ENCODE measurements at regions not wholly inside any gene's neighbourhood (a gene's known extent, or its start where the extent isn't known, plus 50 kb on each side); places are given as distances from the start of the nearest gene placed in this dataset.

GRCh38 chr9:89679016-89679415 lies 74.2 kb downstream of the GADD45G start:
- Histone ChIP-seq H3K4me2 (peak overlapping the region; percentile 39), H4K20me1 (replicated peaks; ENCODE audit: insufficient read depth) (no peaks in the 10 kb centered on the region), H3F3A (replicated peaks; ENCODE audit: low read depth) (peaks cover 17% of the 10 kb centered on the region; the same call in 1 of the 2 replicates), H3K27ac (ENCODE audit: low read depth) (peak overlapping the region; percentile 91), H2AFZ (no peak overlapping the region), H3K4me3 (peak overlapping the region; percentile 11; the same call in 1 of the 2 replicates), H3K36me3 (ENCODE audit: insufficient read depth) (no peaks in the 10 kb centered on the region), H3K27me3 (ENCODE audit: insufficient read depth) (peaks cover 4% of the 10 kb centered on the region; the same call in 1 of the 2 replicates), H3K79me2 (replicated peaks; ENCODE audit: insufficient read depth) (no peaks in the 10 kb centered on the region), H3K4me1 (ENCODE audit: insufficient read depth) (peaks cover 48% of the 10 kb centered on the region), H3K9me2 (ENCODE audit: insufficient read depth) (no peaks in the 10 kb centered on the region)
- Mint-ChIP-seq H3K27ac (peak overlapping the region; percentile 92), H3K27me3 (ENCODE audit: insufficient read depth, low read depth, poor library complexity) (peaks cover 34% of the 10 kb centered on the region), H3K36me3 (ENCODE audit: low read depth) (peaks cover 27% of the 10 kb centered on the region), H3K4me3 (peak overlapping the region; percentile 16; the same call in 2 of the 3 replicates), H3K4me1 (peaks cover 62% of the 10 kb centered on the region), H3K9me3 (peaks cover 36% of the 10 kb centered on the region)
- DNase-seq (ENCODE audit: low spot score) (no peak), ATAC-seq (no peak)
- no peak for TF ChIP-seq JUNB (IDR thresholded peaks at IDR 0.05; ENCODE audit: unreplicated experiment)
- TF ChIP-seq, protein P1, sequence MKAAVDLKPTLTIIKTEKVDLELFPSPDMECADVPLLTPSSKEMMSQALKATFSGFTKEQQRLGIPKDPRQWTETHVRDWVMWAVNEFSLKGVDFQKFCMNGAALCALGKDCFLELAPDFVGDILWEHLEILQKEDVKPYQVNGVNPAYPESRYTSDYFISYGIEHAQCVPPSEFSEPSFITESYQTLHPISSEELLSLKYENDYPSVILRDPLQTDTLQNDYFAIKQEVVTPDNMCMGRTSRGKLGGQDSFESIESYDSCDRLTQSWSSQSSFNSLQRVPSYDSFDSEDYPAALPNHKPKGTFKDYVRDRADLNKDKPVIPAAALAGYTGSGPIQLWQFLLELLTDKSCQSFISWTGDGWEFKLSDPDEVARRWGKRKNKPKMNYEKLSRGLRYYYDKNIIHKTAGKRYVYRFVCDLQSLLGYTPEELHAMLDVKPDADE (IDR thresholded peaks at IDR 0.05): no peak
- TF ChIP-seq EZH2 (IDR thresholded peaks at IDR 0.05; ENCODE audit: low read depth, unreplicated experiment): no peak
- TF ChIP-seq ZNF462 (CRISPR knock-in tag; IDR thresholded peaks at IDR 0.05): no peak
- TF ChIP-seq POLR2AphosphoS5 (IDR thresholded peaks at IDR 0.05; ENCODE audit: low read depth): no peak
- no peak for TF ChIP-seq CREB1 (CRISPR knock-in tag; IDR thresholded peaks at IDR 0.05; ENCODE audit: low read depth)
- TF ChIP-seq ZNF331 (CRISPR knock-in tag; IDR thresholded peaks at IDR 0.05; ENCODE audit: low read depth): no peak
- TF ChIP-seq NANOG (IDR thresholded peaks at IDR 0.05; ENCODE audit: borderline replicate concordance): no peak
- TF ChIP-seq REST (IDR thresholded peaks at IDR 0.05; ENCODE audit: unreplicated experiment): no peak
- TF ChIP-seq ZNF114 (CRISPR knock-in tag; IDR thresholded peaks at IDR 0.05): no peak
- TF ChIP-seq, protein P2, sequence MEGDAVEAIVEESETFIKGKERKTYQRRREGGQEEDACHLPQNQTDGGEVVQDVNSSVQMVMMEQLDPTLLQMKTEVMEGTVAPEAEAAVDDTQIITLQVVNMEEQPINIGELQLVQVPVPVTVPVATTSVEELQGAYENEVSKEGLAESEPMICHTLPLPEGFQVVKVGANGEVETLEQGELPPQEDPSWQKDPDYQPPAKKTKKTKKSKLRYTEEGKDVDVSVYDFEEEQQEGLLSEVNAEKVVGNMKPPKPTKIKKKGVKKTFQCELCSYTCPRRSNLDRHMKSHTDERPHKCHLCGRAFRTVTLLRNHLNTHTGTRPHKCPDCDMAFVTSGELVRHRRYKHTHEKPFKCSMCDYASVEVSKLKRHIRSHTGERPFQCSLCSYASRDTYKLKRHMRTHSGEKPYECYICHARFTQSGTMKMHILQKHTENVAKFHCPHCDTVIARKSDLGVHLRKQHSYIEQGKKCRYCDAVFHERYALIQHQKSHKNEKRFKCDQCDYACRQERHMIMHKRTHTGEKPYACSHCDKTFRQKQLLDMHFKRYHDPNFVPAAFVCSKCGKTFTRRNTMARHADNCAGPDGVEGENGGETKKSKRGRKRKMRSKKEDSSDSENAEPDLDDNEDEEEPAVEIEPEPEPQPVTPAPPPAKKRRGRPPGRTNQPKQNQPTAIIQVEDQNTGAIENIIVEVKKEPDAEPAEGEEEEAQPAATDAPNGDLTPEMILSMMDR (conservative IDR thresholded peaks at IDR 0.05; ENCODE audit: low read depth in 2 of 2): no peak
- TF ChIP-seq EZH2phosphoT487 (IDR thresholded peaks at IDR 0.05; ENCODE audit: unreplicated experiment): no peak

All from GM23338 (cell line).